Mesenchymal stem cell (in vitro differentiated cells and primary cell): ENCODE measurements at regions not wholly inside any gene's neighbourhood (a gene's known extent, or its start where the extent isn't known, plus 50 kb on each side); places are given as distances from the start of the nearest gene placed in this dataset.
A peak's percentile ranks its signal among the peaks of the same experiment; 100 is the strongest.

Experiments
- DNase-seq: peaks from one replicate; pipeline ENCODE4 v3.0.0-alpha.2; 2013
- H2AFZ ChIP-seq: one replicate; pipeline ENCODE4 v1.6.1; 2013; ENCODE audit warnings: low read depth, mild to moderate bottlenecking, control low read depth, inconsistent platforms, low read length, moderate library complexity
- H2AK5ac ChIP-seq: 2 replicates; pipeline ENCODE4 v1.6.1; 2013; ENCODE audit warnings: low read length, moderate library complexity, mild to moderate bottlenecking, inconsistent platforms; ENCODE audit not compliant: severe bottlenecking
- H2BK120ac ChIP-seq: one replicate; pipeline ENCODE4 v1.6.1; 2013; ENCODE audit warnings: low read depth, mild to moderate bottlenecking, inconsistent platforms, low read length, moderate library complexity
- H2BK12ac ChIP-seq, 2 experiments: one replicate each; pipeline ENCODE4 v1.6.1; 2013; ENCODE audit warnings: inconsistent platforms in 2 of 2, low read length in 2 of 2, mild to moderate bottlenecking in 2 of 2, moderate library complexity in 2 of 2, control low read depth in 1 of 2
- H2BK15ac ChIP-seq: one replicate; pipeline ENCODE4 v1.6.1; 2013; ENCODE audit warnings: mild to moderate bottlenecking, low read depth, inconsistent platforms; ENCODE audit not compliant: poor library complexity, severe bottlenecking
- H2BK5ac ChIP-seq: 2 replicates; pipeline ENCODE4 v1.6.1; 2013; ENCODE audit warnings: low read depth, mild to moderate bottlenecking, low read length, control low read depth, inconsistent platforms; ENCODE audit not compliant: poor library complexity, severe bottlenecking
- H3K14ac ChIP-seq, 2 experiments: one replicate each; pipeline ENCODE4 v1.6.1; 2013; ENCODE audit warnings: inconsistent platforms in 2 of 2, low read length in 2 of 2, control low read depth in 1 of 2, mild to moderate bottlenecking in 1 of 2, moderate library complexity in 1 of 2
- H3K18ac ChIP-seq, 2 experiments: one replicate each; pipeline ENCODE4 v1.6.1; 2013; ENCODE audit warnings: inconsistent platforms in 2 of 2, low read length in 2 of 2, control low read depth in 1 of 2, low read depth in 1 of 2, mild to moderate bottlenecking in 1 of 2
- H3K23ac ChIP-seq, 2 experiments: one replicate each; pipeline ENCODE4 v1.6.1; 2013; ENCODE audit warnings: inconsistent platforms in 2 of 2, low read length in 2 of 2, mild to moderate bottlenecking in 2 of 2, moderate library complexity in 2 of 2, control low read depth in 1 of 2
- H3K27ac ChIP-seq: 2 replicates; pipeline ENCODE4 v1.5.1; 2013; ENCODE audit warnings: mild to moderate bottlenecking, moderate library complexity, low read length, control low read depth, inconsistent platforms; ENCODE audit not compliant: poor library complexity, severe bottlenecking
- H3K27me3 ChIP-seq, 2 experiments: 2 replicates each; pipeline versions ENCODE4 v1.6.1 to v1.7.0; 2013; ENCODE audit warnings: low read length in 2 of 2, mild to moderate bottlenecking in 2 of 2, moderate library complexity in 2 of 2, control low read depth in 1 of 2, inconsistent platforms in 1 of 2; ENCODE audit not compliant: control insufficient read depth in 1 of 2, insufficient read depth in 1 of 2
- H3K36me3 ChIP-seq, 2 experiments: 2 replicates each; pipeline versions ENCODE4 v1.6.1 to v1.7.0; 2013; ENCODE audit warnings: low read length in 2 of 2, control low read depth in 1 of 2, inconsistent platforms in 1 of 2, low read depth in 1 of 2, mild to moderate bottlenecking in 1 of 2; ENCODE audit not compliant: insufficient read depth in 2 of 2, control insufficient read depth in 1 of 2
- H3K4ac ChIP-seq, 2 experiments: one replicate each; pipeline ENCODE4 v1.6.1; 2013; ENCODE audit warnings: inconsistent platforms in 2 of 2, low read length in 2 of 2, mild to moderate bottlenecking in 2 of 2, moderate library complexity in 2 of 2, control low read depth in 1 of 2, low read depth in 1 of 2
- H3K4me1 ChIP-seq: 2 replicates; pipeline ENCODE4 v1.6.1; 2013; ENCODE audit warnings: low read depth, low read length, control low read depth; ENCODE audit not compliant: control insufficient read depth, insufficient read depth
- H3K4me2 ChIP-seq: 2 replicates; pipeline ENCODE4 v1.6.1; 2013; ENCODE audit warnings: low read length, mild to moderate bottlenecking, inconsistent platforms; ENCODE audit not compliant: poor library complexity, severe bottlenecking
- H3K4me3 ChIP-seq, 2 experiments: 2 replicates each; pipeline versions ENCODE4 v1.5.1 to v1.7.0; 2013; ENCODE audit warnings: low read length in 2 of 2, mild to moderate bottlenecking in 2 of 2, control low read depth in 1 of 2, low read depth in 1 of 2; ENCODE audit not compliant: insufficient read depth in 1 of 2
- H3K79me1 ChIP-seq: replicated peaks from 2 replicates; pipeline ENCODE4 v1.6.1; 2013; ENCODE audit warnings: mild to moderate bottlenecking, control low read depth, low read length, inconsistent platforms; ENCODE audit not compliant: poor library complexity, severe bottlenecking
- H3K9ac ChIP-seq: 2 replicates; pipeline ENCODE4 v1.7.0; 2013; ENCODE audit warnings: mild to moderate bottlenecking, low read length, moderate library complexity
- H3K9me3 ChIP-seq: 2 replicates; pipeline ENCODE4 v1.7.0; 2013; ENCODE audit warnings: mild to moderate bottlenecking, low read length; ENCODE audit not compliant: control insufficient read depth
- H4K8ac ChIP-seq: one replicate; pipeline ENCODE4 v1.6.1; 2013; ENCODE audit warnings: inconsistent platforms, mild to moderate bottlenecking, low read length, moderate library complexity
- H4K91ac ChIP-seq: one replicate; pipeline ENCODE4 v1.6.1; 2013; ENCODE audit warnings: mild to moderate bottlenecking, low read length, inconsistent platforms
- WGBS: methylation state at CpG from one replicate; pipeline ENCODE4 v1.1.7; 2013; ENCODE audit warnings: mixed read lengths; 5-methylcytosine and 5-hydroxymethylcytosine counted together

DNA sequence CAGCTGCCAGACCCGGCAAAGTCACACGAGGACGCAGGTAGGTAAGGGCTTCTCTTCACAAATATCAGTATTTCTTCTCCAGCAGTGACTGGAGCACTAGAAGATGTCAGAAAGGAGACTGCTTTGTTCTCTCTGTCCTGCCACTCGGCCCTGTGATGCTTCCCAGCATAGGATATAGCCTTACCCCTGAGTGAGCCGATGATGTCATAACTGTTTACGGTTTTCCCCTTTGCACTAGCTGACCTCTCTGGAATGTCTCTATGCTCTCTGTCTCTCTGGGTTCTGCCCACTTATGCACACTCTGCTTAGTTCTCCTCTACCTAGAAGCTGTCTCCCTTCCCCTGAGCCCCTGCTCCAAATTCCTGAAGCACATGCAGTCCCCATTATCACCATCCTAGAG is 167.5 kb upstream of the PODXL start:
- WGBS: 53% methylated on average over 6 of the region's 6 CpGs
- no peaks in the 10 kb centered on the region for H3K79me1 ChIP-seq
- H3K23ac ChIP-seq: no peak overlapping the region
- no peak overlapping the region for H3K14ac ChIP-seq
- H3K4me1 ChIP-seq: peaks cover 4% of the 10 kb centered on the region
- H3K9me3 ChIP-seq: no peaks in the 10 kb centered on the region
- H3K18ac ChIP-seq: no peak overlapping the region
- H2BK120ac ChIP-seq: no peak overlapping the region
- peaks cover 18 to 23% of the 10 kb centered on the region in 2 experiments for H3K27me3 ChIP-seq
- H3K9ac ChIP-seq: no peak overlapping the region
- no peak overlapping the region for H3K4me3 ChIP-seq
- H2BK12ac ChIP-seq: no peak overlapping the region
- no peak overlapping the region for H2BK15ac ChIP-seq
- no peak overlapping the region for H3K4ac ChIP-seq
- no peak overlapping the region for H4K91ac ChIP-seq
- DNase-seq: peak; percentile 7
- no peak overlapping the region for H2BK5ac ChIP-seq
- no peak overlapping the region for H4K8ac ChIP-seq
- H3K4me2 ChIP-seq: no peak overlapping the region
- no peak overlapping the region for H2AFZ ChIP-seq
- H3K27ac ChIP-seq: no peak overlapping the region
- no peak overlapping the region for H2AK5ac ChIP-seq
- H3K36me3 ChIP-seq: no peaks in the 10 kb centered on the region

DNA sequence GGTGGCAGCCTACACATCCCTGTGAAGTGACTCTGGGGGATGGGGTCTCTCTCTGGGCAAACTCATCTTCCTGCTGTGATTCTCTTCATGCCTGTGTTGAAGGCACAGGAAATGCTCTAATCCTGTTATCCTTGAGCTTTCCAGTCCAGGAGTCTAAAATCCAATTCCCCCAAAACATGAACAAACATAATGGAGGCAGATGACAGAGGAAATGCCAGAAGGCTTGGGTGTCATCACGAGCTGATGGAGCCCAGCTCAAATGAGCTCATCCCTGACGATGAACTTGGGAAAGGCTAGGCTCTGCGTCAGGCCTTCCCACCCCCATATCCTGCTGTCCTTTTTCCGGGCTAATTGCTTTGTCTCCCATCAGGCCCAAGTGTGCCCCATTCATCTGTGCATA is 165.9 kb upstream of the PODXL start:
- H3K14ac ChIP-seq: no peak overlapping the region

DNA sequence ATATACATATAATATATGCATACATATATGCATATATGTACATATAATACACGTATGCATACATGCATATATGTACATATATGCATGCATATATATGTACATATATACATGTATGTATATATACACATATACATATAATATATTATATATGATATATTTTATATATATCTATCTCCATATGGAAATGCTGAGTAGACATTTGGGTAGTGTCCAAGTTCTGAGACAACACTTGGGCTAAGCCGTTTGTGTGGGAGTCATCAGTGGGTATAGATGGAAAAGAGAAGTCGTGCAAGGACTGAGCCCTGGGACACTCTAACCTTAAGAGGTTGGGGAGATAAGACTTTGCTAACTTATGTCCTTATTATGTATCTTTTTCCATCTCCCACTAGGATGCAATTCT is 165.2 kb upstream of the PODXL start:
- Histone ChIP-seq H3K4me3 (no peak overlapping the region), H3K9ac (no peak overlapping the region), H3K14ac (no peak overlapping the region), H3K4ac (no peak overlapping the region), H3K79me1 (no peaks in the 10 kb centered on the region), H4K91ac (no peak overlapping the region), H2AFZ (no peak overlapping the region), H3K23ac (no peak overlapping the region), H3K27me3 (peaks cover 5 to 11% of the 10 kb centered on the region in 2 experiments), H2BK12ac (no peak overlapping the region), H2BK120ac (no peak overlapping the region), H3K27ac (no peak overlapping the region), H3K9me3 (no peaks in the 10 kb centered on the region), H3K4me2 (no peak overlapping the region), H3K4me1 (peaks cover 4% of the 10 kb centered on the region), H4K8ac (no peak overlapping the region), H2AK5ac (no peak overlapping the region), H3K36me3 (no peaks in the 10 kb centered on the region), H3K18ac (no peak overlapping the region), H2BK15ac (no peak overlapping the region), H2BK5ac (no peak overlapping the region)
- no peak for DNase-seq
- WGBS: 86% methylated on average over 1 of the region's 3 CpGs

More for the DNA sequence above, 165.9 kb upstream of the PODXL start:
- Histone ChIP-seq H2BK15ac (no peak overlapping the region), H3K4ac (no peak overlapping the region), H3K23ac (no peak overlapping the region), H4K91ac (no peak overlapping the region), H3K79me1 (no peaks in the 10 kb centered on the region), H2AFZ (no peak overlapping the region), H3K27me3 (peaks cover 11 to 18% of the 10 kb centered on the region in 2 experiments), H3K9me3 (no peaks in the 10 kb centered on the region), H3K18ac (no peak overlapping the region), H2BK120ac (no peak overlapping the region), H2BK5ac (no peak overlapping the region), H2AK5ac (no peak overlapping the region), H3K36me3 (no peaks in the 10 kb centered on the region), H2BK12ac (no peak overlapping the region), H4K8ac (no peak overlapping the region), H3K4me3 (no peak overlapping the region), H3K27ac (no peak overlapping the region), H3K4me2 (no peak overlapping the region), H3K9ac (no peak overlapping the region), H3K4me1 (peaks cover 4% of the 10 kb centered on the region)
- DNase-seq: no peak
- WGBS: 31% methylated on average over 4 of the region's 4 CpGs

DNA sequence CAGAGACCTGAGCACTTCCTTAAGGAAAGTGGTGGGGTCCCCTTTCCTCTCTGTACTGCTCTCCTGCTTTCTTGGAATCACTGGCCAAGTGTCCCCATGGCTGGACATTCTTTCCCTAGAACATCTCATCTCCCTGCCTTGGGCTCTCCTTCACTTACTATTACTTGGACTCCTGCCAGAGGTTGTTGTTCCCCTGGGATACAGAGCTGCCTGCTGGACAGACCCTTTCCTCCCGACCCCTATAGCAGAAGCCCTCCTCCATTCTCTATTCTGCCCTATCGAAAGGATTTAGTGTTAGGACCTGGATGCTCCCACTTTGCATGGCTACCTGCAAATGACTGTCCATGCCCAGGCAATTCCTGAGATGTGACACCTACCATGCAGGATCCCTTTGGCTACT is 164.3 kb upstream of the PODXL start:
- no peak overlapping the region for H2BK120ac ChIP-seq
- H2AK5ac ChIP-seq: no peak overlapping the region
- H3K79me1 ChIP-seq: no peaks in the 10 kb centered on the region
- no peak overlapping the region for H2BK15ac ChIP-seq
- no peaks in the 10 kb centered on the region for H3K9me3 ChIP-seq
- H3K9ac ChIP-seq: no peak overlapping the region
- H3K27ac ChIP-seq: no peak overlapping the region
- H4K91ac ChIP-seq: no peak overlapping the region
- DNase-seq: no peak
- no peak overlapping the region for H2AFZ ChIP-seq
- WGBS: 60% methylated on average over 2 of the region's 2 CpGs
- H3K18ac ChIP-seq: no peak overlapping the region
- no peak overlapping the region for H3K23ac ChIP-seq
- H2BK12ac ChIP-seq: no peak overlapping the region
- H3K27me3 ChIP-seq: peaks cover 0 to 11% of the 10 kb centered on the region in 2 experiments
- H3K4me1 ChIP-seq: peaks cover 4% of the 10 kb centered on the region
- no peak overlapping the region for H3K4me3 ChIP-seq
- no peaks in the 10 kb centered on the region for H3K36me3 ChIP-seq
- no peak overlapping the region for H3K4ac ChIP-seq
- H2BK5ac ChIP-seq: no peak overlapping the region
- no peak overlapping the region for H3K4me2 ChIP-seq
- no peak overlapping the region for H4K8ac ChIP-seq
- H3K14ac ChIP-seq: no peak overlapping the region
